HG02981 (cell line): ENCODE measurements at regions not wholly inside any gene's neighbourhood (a gene's known extent, or its start where the extent isn't known, plus 50 kb on each side); places are given as distances from the start of the nearest gene placed in this dataset.
"Not testable (repeated sequence)": the region's sequence is repeated elsewhere in the genome, so short reads cannot be mapped to it uniquely, and the experiment has no call there.

Experiments
- ATAC-seq: cut with Tn5 transposase; IDR thresholded peaks from one replicate; pipeline ENCODE4 v1.9.1; 2021; ENCODE audit warnings: mild to moderate bottlenecking, moderate library complexity; ENCODE audit not compliant: unreplicated experiment

- ATAC-seq, result no peak
These were observed 322.8 kb upstream of the NAALADL2 start for GRCh38 chr3:174536319-174536718.

DNA sequence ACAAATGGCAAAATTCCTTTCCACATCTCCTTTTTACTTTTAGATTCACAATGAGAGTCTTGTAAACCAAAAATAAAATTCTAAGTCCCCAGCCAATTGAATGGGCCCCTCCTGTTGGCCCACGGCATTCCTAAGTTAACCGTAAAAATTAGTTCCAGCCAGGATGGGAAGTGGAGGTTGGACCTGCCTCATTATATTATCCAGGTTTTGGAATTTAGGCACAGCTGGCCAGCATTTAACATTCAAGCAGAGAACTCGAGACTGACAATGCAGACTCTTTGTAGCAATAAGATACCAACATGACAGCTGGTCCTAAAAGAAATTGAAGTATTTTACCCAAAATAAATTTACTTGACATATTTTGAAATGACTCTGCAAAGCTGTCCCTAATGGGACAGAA lies 321.0 kb upstream of the NAALADL2 start:
- ATAC-seq, result no peak

DNA sequence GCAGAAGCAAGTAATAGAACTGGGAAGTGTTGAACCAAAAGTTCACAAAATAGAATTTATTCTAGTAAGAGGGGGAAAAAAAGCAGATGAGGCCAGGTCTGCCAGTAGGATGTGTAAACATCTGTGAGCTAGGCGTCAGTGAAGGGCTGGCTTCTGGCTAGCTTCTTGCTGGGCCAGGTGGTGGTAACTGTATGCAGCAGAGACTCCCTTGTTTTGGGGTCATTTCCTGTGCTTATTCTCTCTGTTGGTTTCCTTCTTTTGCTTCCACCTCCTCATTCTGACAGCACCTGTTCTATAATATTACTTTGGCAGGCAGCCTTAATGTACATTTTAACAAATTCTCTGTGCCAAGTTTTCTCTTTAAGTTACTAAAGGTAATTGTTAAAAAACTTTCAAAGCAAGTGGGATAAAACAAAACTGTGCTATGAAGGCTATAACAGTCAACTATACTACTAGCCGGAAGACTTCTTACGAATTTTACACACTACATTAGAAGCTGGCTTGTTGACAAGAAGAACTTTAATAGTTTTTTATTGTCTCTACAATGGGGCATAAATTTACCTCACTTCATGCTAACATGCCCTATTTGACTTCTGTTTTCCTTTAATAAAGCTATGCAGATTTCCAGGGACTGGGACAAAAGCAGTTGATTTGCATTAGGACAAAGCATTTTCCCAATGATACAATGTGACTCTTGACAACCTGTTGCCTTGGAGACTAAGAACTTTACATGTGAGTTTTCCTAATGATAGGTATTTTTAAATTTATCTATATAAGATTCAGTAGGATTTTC lies 318.8 kb upstream of the NAALADL2 start:
- ATAC-seq, result no peak

DNA sequence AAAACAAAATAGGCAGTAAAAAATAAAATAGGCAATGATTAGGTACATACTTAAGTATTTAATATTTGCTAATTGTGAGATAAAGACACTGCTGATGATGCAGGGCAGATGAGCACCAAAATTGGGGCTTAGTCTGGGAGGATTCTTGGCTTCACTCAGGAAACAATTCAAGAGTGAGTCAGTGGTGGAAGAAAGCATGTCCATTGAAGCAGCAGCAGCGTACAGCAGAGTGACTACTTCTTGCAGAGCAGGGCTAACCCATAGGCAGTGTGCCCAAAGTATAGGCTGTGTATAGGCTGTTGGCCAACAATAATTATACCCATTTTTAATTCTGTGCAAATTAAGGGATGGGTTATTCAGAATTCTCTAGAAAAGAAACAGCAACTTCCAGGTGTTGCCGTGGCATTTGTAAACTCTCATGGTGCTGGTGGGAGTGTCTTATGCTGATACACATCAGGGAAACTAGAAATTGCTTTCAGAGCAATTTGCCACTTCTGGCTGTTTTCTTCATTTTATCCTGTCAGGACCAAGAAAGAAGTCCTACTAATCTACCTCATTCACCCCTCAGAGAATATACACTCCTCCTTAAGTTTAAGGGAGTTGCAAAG lies 317.3 kb upstream of the NAALADL2 start:
- ATAC-seq, result no peak

DNA sequence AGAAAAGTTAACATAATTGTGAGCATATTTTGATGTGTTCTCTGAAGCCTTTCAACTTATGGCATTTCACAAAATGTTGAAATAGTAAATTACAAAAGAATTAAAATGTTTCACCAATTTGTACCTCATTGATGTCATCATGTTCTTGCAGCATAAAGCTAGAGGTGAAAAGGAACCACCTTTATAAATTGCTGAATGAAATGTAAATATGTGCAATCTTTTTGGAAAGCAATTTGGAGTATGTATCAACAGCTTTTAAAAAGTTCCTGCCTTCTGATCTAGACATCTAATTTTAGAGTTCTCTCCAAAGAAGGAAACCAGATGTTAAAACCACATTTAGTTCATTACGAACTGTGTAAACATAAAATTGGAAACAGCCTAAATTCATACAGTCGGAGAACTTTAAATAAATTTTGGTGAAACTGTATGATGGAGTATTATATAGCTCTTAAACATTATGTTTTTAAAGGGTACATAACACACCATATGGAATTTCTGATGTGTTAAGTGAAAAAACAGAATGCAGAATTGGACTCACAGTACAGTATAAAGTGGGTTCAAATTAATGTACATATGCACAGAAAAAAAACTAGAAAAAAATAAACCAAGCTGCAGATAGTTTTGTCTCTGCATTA lies 311.2 kb upstream of the NAALADL2 start:
- no peak for ATAC-seq

DNA sequence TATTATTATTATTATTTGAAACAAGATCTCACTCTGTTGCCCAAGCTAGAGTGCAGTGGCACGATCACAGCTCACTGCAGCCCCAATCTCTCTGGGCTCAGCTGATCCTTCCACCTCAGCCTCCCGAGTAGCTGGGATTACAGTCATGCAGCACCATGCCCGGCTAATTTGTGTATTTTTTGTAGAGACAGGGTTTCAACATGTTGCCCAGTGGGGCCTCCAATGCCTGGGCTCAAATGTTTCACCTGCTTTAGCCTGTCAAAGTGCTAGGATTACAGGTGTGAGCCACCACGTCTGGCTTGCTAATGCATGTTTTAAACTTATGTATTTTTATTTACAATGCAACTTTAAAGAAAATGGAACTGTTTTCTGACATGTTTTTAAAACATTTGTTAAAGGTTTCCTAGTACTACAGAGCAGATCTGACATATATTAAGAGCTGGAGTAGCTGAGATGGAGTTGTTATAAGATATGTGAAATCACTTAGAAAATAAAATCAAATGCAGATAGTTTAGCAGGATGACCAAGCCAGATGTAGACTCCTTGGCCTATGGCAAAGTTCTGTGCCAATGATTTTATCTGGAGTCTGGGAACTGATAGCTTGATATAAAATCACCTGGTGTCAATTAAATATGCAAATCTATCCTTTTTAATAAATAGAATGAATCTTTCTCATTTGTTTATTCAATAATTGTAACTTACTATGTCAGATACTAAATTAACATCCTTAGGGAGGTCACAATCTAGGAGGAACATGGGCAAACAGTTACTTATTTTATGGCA lies 310.1 kb upstream of the NAALADL2 start:
- ATAC-seq, result no peak

DNA sequence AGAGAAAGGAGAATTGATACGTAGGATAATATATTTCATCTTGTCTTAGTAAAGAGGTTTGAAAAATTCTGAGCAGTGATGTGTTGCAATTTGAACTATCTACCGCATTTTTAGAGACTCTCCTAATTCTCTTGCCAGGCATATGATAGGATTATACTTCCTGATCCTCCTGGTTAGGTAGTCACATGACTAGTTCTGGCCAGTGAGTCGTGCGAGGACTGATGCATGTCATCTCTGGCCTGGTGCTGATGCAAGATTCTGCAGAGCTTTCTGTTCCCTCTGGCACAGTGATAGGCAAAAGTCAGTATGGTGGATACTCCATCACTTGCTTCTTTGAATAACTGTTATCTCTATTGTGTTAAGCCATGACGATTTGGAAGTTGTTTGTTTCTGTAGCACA lies 277.6 kb upstream of the NAALADL2 start:
- no peak for ATAC-seq

- ATAC-seq, result no peak
These were observed 275.7 kb upstream of the NAALADL2 start for GRCh38 chr3:174583396-174583795.

GRCh38 chr3:174587137-174587536 lies 272.0 kb upstream of the NAALADL2 start:
- not testable (repeated sequence) for ATAC-seq

GRCh38 chr3:174596447-174596982 lies 262.6 kb upstream of the NAALADL2 start:
- no peak for ATAC-seq

GRCh38 chr3:174598885-174599439 lies 260.2 kb upstream of the NAALADL2 start:
- no peak for ATAC-seq

- ATAC-seq, result no peak
These were observed 246.0 kb upstream of the NAALADL2 start for GRCh38 chr3:174613173-174613572.

DNA sequence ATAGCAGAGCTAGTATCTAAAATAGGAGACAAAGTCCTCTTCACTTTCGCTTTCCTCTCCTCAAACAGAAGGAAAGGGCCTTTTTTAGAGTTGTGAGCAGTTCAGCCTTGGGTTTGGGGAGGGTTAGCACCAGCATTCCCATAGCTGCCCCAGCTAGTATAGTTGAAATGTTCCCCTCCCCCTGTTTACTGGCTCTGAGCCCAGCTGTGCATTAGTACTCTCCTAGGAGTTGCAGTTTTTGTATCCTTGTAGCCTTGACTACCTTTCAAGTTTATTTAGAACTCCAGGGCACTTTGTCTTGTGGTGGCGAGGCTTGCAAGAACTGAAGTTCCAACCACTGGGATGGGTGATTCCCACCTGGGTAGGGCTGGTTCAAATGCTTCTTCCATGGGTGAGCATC lies 245.1 kb upstream of the NAALADL2 start:
- no peak for ATAC-seq

DNA sequence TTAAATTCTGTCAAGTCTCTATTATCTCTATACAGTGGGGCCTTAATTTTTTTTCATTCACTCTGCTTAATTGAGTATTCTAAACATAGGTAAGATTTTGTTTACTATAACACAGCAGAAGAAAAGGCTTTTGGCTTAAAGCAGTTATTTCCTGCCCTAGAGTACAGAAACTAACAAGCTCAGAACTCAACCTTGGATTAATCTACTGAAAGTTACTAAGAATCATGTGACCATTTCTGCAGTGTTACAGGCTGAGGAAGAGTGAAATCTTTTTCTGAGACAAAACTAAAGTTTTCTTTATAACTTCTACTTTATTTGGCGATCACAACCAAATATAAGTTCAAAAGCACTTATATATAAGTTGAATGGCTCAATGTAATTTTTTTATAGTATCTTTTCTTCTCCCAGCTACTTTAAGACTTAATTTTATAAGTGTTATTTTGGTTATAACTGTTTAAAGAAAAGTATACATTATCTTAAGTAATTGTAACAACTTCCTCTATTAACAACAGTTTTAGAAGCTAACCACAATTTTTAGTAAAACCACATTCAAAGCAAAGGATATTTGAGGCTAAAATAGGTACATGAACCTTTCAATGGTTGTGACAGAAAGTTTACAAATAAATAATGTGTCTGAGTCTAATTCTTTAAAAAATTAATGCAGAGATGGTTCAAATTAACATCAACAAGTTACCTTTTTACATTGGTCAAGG lies 240.6 kb upstream of the NAALADL2 start:
- ATAC-seq, result no peak

GRCh38 chr3:174619239-174619638 lies 239.9 kb upstream of the NAALADL2 start:
- ATAC-seq, result no peak

GRCh38 chr3:174620138-174620537 lies 239.0 kb upstream of the NAALADL2 start:
- ATAC-seq, result no peak

DNA sequence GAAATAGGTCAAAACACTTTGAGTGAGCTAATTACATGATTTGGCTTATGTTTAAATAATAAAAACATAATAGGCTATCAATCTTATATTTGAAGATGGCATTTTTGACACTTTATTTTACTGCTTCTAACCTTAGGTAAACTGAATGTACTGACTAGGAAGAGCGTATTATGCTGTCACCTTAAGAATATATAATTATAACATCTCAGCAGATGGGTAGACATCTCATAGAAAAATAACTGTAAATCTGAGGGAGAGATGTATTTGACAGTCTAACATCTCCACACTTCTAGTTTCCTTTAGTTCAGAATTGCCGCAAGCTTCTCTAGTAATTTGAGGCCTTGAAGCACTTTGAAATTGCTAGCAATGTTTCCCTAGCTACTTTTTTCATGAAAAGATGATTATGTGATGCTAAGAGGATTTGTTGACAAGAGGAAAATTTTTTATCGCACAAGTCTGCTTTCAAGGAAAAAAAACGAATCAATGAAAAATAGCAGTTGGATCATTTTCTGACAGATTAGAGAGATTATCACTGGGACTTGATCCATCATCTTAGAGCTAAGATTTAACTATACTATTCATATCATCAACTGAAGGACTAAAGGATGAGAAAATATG lies 238.2 kb upstream of the NAALADL2 start:
- ATAC-seq, result no peak

GRCh38 chr3:174633342-174633741 lies 225.8 kb upstream of the NAALADL2 start:
- no peak for ATAC-seq

DNA sequence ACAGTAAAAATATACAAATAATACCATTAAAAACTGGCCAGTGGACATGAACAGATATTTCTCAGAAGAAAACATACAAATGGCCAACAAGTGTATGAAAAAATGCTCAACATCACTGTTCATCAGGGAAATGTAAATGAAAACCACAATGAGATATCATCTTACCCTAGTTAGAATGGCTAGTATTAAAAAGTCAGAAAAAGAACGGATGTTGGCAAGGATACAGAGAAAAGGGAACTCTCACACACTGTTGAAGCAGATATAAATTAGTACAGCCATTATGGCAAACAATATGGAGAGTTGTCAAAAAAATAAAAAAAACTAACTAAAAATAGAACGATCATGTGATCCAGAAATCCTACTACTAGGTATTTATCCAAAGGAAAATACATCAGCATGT lies 222.7 kb upstream of the NAALADL2 start:
- ATAC-seq, result no peak

GRCh38 chr3:174639406-174639805 lies 219.7 kb upstream of the NAALADL2 start:
- ATAC-seq, result no peak
